PC-9 (cell line): ENCODE measurements at regions not wholly inside any gene's neighbourhood (a gene's known extent, or its start where the extent isn't known, plus 50 kb on each side); places are given as distances from the start of the nearest gene placed in this dataset.

Experiments
- BruUV-seq: library from RNA; stranded (reverse); fragments of 400-500 nt; replicated peaks from 2 replicates; lab custom pipeline; 2021; lab: Mats Ljungman, UMichigan
- CTCF ChIA-PET: fragments of 300-600 bp; sonication (Branson Sonifier 250); formaldehyde crosslinking; loops from one replicate; lab custom pipeline; 2022; ENCODE audit warnings: antibody characterized with exemption; lab: Charles Lee
- POLR2A ChIA-PET: fragments of 300-600 bp; sonication (Branson Sonifier 250); formaldehyde crosslinking; loops from one replicate; lab custom pipeline; 2022; ENCODE audit warnings: antibody characterized with exemption; ENCODE audit not compliant: unreplicated experiment; lab: Charles Lee
- DNase-seq, 2 experiments: peaks; one replicate each; pipeline versions ENCODE4 v3.0.0 to v3.0.0-alpha.2; 2015 to 2022; ENCODE audit warnings: mixed read lengths in 1 of 2
- H2AFZ ChIP-seq: fragments of 200-600 bp; sonication (generic); 2 replicates; pipeline ENCODE4 v1.8.1; 2017; ENCODE audit warnings: antibody characterized with exemption
- H3F3A ChIP-seq: fragments of 200-600 bp; sonication (generic); 2 replicates; pipeline ENCODE4 v1.8.1; 2017; ENCODE audit warnings: antibody characterized with exemption, mild to moderate bottlenecking, low read depth; ENCODE audit not compliant: insufficient read depth
- H3K27ac ChIP-seq: fragments of 200-600 bp; sonication (generic); 2 replicates; pipeline ENCODE4 v1.6.1; 2016; ENCODE audit warnings: mixed run types
- H3K27me3 ChIP-seq: fragments of 200-600 bp; sonication (generic); 2 replicates; pipeline ENCODE4 v1.6.1; 2016; ENCODE audit warnings: low read depth, mixed run types; ENCODE audit not compliant: insufficient read depth
- H3K36me3 ChIP-seq: fragments of 200-600 bp; sonication (generic); 2 replicates; pipeline ENCODE4 v1.6.1; 2016; ENCODE audit warnings: low read depth, mixed run types
- H3K4me1 ChIP-seq: fragments of 200-600 bp; sonication (generic); replicated peaks from 2 replicates; pipeline ENCODE4 v1.6.1; 2016; ENCODE audit warnings: mixed run types; ENCODE audit not compliant: insufficient read depth
- H3K4me2 ChIP-seq: fragments of 200-600 bp; sonication (generic); 2 replicates; pipeline ENCODE4 v1.6.1; 2017; ENCODE audit warnings: mixed run types
- H3K4me3 ChIP-seq: fragments of 200-600 bp; sonication (generic); 2 replicates; pipeline ENCODE4 v1.6.1; 2016; ENCODE audit warnings: mixed run types
- H3K79me2 ChIP-seq: fragments of 200-600 bp; sonication (generic); 2 replicates; pipeline ENCODE4 v1.6.1; 2017; ENCODE audit warnings: low read depth, mixed run types
- H3K9me2 ChIP-seq: fragments of 200-600 bp; sonication (generic); 2 replicates; pipeline ENCODE4 v1.8.1; 2017; ENCODE audit warnings: mild to moderate bottlenecking; ENCODE audit not compliant: insufficient read depth
- H3K9me3 ChIP-seq: fragments of 200-600 bp; sonication (generic); 2 replicates; pipeline ENCODE4 v1.8.1; 2016; ENCODE audit warnings: low read depth; ENCODE audit not compliant: insufficient read depth
- H4K20me1 ChIP-seq: fragments of 200-600 bp; sonication (generic); 2 replicates; pipeline ENCODE4 v1.8.1; 2017; ENCODE audit not compliant: insufficient read depth
- EZH2 ChIP-seq: fragments of 200-600 bp; sonication (generic); IDR thresholded peaks from 2 replicates; pipeline ENCODE4 v1.8.0; 2017; ENCODE audit warnings: antibody characterized with exemption, low read depth
- intact Hi-C: fragments of 100-400 bp; cut with micrococcal nuclease; formaldehyde crosslinking; loops from one replicate; pipeline ENCODE4 v1.10.0; 2022; ENCODE audit not compliant: unreplicated experiment
- TF ChIP-seq, protein P1 (sequence below): fragments of 200-600 bp; sonication (generic); conservative IDR thresholded peaks from 2 replicates; pipeline ENCODE4 v1.6.1; 2017; ENCODE audit warnings: mixed run types, antibody characterized with exemption, mild to moderate bottlenecking, moderate library complexity

DNA sequence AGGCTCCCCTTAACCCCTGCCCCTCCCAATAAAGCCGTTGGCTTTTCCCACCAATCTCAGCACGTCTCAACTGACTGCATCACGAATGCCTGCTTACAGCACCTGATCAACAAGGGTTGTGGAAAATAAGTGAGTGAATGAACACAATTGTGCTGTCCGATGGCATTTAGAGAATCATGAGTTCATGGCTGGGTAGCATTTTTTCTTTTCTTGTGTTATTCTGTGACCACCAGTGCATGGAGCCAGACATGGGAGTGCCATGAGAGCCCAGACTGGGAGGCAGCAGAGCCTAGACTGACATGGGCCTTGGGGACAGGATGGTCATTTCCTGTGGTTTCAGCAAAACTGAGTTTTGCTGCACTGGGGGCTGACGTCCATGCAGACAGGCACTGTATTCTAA is 254.1 kb upstream of the IGFBP3 start:
- Histone ChIP-seq H2AFZ (no peak overlapping the region), H3K4me2 (no peak overlapping the region), H4K20me1 (no peaks in the 10 kb centered on the region), H3K36me3 (no peaks in the 10 kb centered on the region), H3K4me1 (no peaks in the 10 kb centered on the region), H3K9me3 (no peaks in the 10 kb centered on the region; the same call in 1 of the 2 replicates), H3K79me2 (no peaks in the 10 kb centered on the region), H3K27me3 (no peaks in the 10 kb centered on the region), H3K9me2 (no peaks in the 10 kb centered on the region), H3K4me3 (no peak overlapping the region), H3K27ac (no peak overlapping the region), H3F3A (no peaks in the 10 kb centered on the region; the same call in 1 of the 2 replicates)
- no peak for TF ChIP-seq EZH2
- TF ChIP-seq, protein P1, sequence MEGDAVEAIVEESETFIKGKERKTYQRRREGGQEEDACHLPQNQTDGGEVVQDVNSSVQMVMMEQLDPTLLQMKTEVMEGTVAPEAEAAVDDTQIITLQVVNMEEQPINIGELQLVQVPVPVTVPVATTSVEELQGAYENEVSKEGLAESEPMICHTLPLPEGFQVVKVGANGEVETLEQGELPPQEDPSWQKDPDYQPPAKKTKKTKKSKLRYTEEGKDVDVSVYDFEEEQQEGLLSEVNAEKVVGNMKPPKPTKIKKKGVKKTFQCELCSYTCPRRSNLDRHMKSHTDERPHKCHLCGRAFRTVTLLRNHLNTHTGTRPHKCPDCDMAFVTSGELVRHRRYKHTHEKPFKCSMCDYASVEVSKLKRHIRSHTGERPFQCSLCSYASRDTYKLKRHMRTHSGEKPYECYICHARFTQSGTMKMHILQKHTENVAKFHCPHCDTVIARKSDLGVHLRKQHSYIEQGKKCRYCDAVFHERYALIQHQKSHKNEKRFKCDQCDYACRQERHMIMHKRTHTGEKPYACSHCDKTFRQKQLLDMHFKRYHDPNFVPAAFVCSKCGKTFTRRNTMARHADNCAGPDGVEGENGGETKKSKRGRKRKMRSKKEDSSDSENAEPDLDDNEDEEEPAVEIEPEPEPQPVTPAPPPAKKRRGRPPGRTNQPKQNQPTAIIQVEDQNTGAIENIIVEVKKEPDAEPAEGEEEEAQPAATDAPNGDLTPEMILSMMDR: no peak
- intact Hi-C loops: no loop called here
- no TSS peak for BruUV-seq
- CTCF ChIA-PET: no interaction called here
- no peak for DNase-seq
- POLR2A ChIA-PET: no interaction called here

DNA sequence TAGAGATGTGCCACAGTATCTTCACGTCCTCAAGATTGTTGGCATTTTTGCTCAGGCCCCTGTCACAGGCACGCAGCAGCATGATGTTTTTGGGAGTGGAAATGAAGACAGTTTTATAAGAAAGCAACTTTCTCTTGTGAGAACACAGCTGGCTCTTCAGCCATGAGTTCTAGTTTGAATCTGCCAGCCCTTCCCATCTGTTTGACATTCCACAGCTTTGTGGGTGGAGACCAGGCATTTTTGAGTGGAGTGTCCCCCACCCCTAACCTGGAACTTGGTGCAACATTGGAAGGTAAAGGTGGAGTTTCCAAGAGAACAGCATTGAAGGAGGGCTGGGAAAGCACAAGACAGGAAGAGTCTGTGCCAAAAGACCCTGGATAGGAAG is 253.1 kb upstream of the IGFBP3 start:
- H3K4me2 ChIP-seq: no peak overlapping the region
- DNase-seq: no peak
- intact Hi-C loops: no loop called here
- no peaks in the 10 kb centered on the region for H4K20me1 ChIP-seq
- H3K4me3 ChIP-seq: no peak overlapping the region
- no peaks in the 10 kb centered on the region for H3K4me1 ChIP-seq
- POLR2A ChIA-PET: no interaction called here
- no peaks in the 10 kb centered on the region for H3K27me3 ChIP-seq
- no peak overlapping the region for H2AFZ ChIP-seq
- no TSS peak for BruUV-seq
- H3K36me3 ChIP-seq: no peaks in the 10 kb centered on the region
- TF ChIP-seq, protein P1: no peak
- TF ChIP-seq EZH2: no peak
- no peak overlapping the region for H3K27ac ChIP-seq
- no peaks in the 10 kb centered on the region; the same call in 1 of the 2 replicates for H3K9me3 ChIP-seq
- no peaks in the 10 kb centered on the region for H3K79me2 ChIP-seq
- no peaks in the 10 kb centered on the region for H3K9me2 ChIP-seq
- no peaks in the 10 kb centered on the region; the same call in 1 of the 2 replicates for H3F3A ChIP-seq
- CTCF ChIA-PET: no interaction called here

DNA sequence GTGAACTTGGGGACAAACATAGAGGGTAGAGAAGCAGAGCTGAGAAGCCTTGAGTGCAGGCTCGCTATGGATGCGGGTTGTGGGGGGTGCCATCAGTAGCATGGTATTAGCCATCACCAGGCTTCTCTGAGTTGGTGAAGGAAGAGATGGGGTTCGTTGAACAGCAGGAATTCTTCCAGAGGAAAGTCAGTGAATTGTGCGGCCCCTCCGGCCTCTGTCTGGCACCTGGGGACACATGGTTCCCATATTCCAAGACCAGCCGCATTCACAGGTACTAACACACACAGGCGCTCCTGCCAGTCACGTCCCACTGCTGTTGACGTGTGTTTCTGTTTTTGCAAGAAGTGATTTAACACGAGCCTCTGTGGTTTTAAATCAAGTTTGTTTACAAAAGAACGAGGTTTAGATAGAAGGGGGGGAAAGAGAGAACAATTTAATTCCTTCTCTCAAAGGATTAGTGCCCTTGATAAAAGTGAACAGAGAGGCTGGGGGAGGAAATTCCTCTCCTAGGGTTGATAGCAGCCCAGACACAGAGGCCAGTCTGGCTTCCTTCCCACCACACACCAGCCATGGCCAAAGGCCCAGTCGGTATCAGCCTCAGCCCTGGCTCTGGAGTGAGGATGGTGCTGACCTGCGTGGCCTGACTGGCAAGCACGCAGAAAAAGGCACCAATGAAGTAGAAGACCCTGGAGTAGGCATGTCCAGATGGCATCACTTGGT is 252.6 kb upstream of the IGFBP3 start:
- Histone ChIP-seq H3K4me2 (no peak overlapping the region), H3K79me2 (no peaks in the 10 kb centered on the region), H3K9me3 (no peaks in the 10 kb centered on the region; the same call in 1 of the 2 replicates), H3K27ac (no peak overlapping the region), H3K4me3 (no peak overlapping the region), H2AFZ (no peak overlapping the region), H3K4me1 (no peaks in the 10 kb centered on the region), H3K9me2 (no peaks in the 10 kb centered on the region), H4K20me1 (no peaks in the 10 kb centered on the region), H3K36me3 (no peaks in the 10 kb centered on the region), H3K27me3 (no peaks in the 10 kb centered on the region), H3F3A (no peaks in the 10 kb centered on the region; the same call in 1 of the 2 replicates)
- intact Hi-C loops: no loop called here
- no TSS peak for BruUV-seq
- ChIA-PET POLR2A (no interaction called here), CTCF (no interaction called here)
- TF ChIP-seq, protein P1: no peak
- no peak for TF ChIP-seq EZH2
- DNase-seq: no peak
